Kidney (tissue), 13 donors: ENCODE measurements at regions not wholly inside any gene's neighbourhood (a gene's known extent, or its start where the extent isn't known, plus 50 kb on each side); places are given as distances from the start of the nearest gene placed in this dataset.

Experiments
- DNase-seq, 5 donors: peaks; one replicate each; pipeline ENCODE4 v3.0.0-alpha.2; 2013 to 2020
- FAIRE-seq: peaks from 2 replicates; lab custom pipeline; 2012; peaks lifted over from hg19 to GRCh38; lab: Jason Lieb, UNC
- H3K27ac ChIP-seq, 2 donors: one replicate each; pipeline ENCODE4 v1.7.0; 2013; ENCODE audit warnings: low read depth in 2 of 2, low read length in 2 of 2, inconsistent platforms in 1 of 2
- H3K27me3 ChIP-seq: one replicate; pipeline ENCODE4 v1.7.1; 2013; ENCODE audit warnings: low read length, inconsistent platforms; ENCODE audit not compliant: control insufficient read depth, insufficient read depth
- H3K36me3 ChIP-seq, 3 donors: one replicate each; pipeline versions ENCODE4 v1.7.0 to v1.7.1; 2013; ENCODE audit warnings: low read length in 3 of 3, control low read depth in 1 of 3, inconsistent platforms in 1 of 3; ENCODE audit not compliant: insufficient read depth in 3 of 3, control insufficient read depth in 2 of 3
- H3K4me1 ChIP-seq, 3 donors: one replicate each; pipeline versions ENCODE4 v1.7.0 to v1.7.1; 2013; ENCODE audit warnings: low read length in 3 of 3, inconsistent platforms in 1 of 3, low read depth in 1 of 3; ENCODE audit not compliant: control insufficient read depth in 2 of 3, insufficient read depth in 2 of 3
- H3K4me3 ChIP-seq, 3 donors: one replicate each; pipeline versions ENCODE4 v1.7.0 to v1.8.1; 2013; ENCODE audit warnings: low read length in 3 of 3, control low read depth in 1 of 3, inconsistent platforms in 1 of 3
- H3K9ac ChIP-seq, 3 donors: one replicate each; pipeline versions ENCODE4 v1.7.0 to v1.7.1; 2013; ENCODE audit warnings: low read length in 3 of 3, control low read depth in 1 of 3, inconsistent platforms in 1 of 3
- H3K9me3 ChIP-seq, 3 donors: one replicate each; pipeline versions ENCODE4 v1.7.0 to v1.7.1; 2013; ENCODE audit warnings: low read length in 3 of 3, control low read depth in 1 of 3, inconsistent platforms in 1 of 3; ENCODE audit not compliant: control insufficient read depth in 2 of 3, insufficient read depth in 1 of 3
- intact Hi-C: fragments of 100-400 bp; cut with DNase I; formaldehyde crosslinking; loops from one replicate; pipeline ENCODE4 v1.11.1; 2022
- TF ChIP-seq, protein P1 (sequence below): IDR thresholded peaks from 3 replicates; pipeline ENCODE4 v1.5.1; 2012; ENCODE audit warnings: mild to moderate bottlenecking, moderate library complexity, borderline replicate concordance; ENCODE audit not compliant: insufficient read depth; ENCODE audit errors: extremely low read depth
- donor health status: control.
- donor health status: control.
- donor health status: control.
- donor health status: control.
- donor health status: control.
- donor health status: DM: yes; HTN: yes; CAD: no.
- donor health status: Normal renal cell carcinoma (clear cell type).

DNA sequence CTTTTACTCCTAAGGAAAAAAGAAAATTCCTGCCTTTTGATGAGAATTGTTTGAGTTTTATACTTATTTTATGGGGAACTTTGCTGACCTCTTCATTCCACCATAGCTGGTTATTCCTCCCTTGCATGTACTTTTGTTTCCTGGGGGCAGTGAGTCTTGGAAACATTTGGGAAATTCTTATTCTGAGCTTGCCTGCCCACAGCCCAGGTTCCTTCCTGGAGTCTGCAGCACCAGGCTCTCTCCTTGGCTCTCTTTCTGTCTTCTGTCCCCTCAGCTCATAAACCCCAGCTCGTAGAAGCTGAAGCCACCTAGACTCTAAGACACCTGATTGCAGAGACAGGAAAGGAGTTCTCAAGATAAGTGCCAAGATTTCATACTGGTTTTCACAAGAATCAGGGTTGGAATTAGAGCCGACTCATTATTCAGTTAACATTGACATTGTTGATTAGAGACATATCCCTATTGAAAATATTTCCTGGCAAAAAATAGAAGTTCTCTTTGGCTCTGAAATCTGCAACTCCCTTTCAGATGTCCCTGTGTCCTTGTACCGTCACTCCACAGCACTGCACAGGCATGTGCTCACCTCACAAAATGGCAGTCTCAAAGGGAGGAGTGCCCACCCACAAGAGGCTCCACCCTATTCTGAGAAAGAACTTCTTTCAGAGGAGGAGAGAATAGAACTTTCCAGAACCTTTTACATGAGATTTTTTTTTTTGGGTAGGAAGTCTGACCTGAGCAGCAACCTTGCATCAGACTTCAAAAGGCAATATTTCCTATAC, 67.8 kb upstream of the PRSS1 start:
- Histone ChIP-seq H3K27me3 (no peaks in the 10 kb centered on the region), H3K4me3 (no peak overlapping the region), H3K9ac (no peak overlapping the region), H3K27ac (no peak overlapping the region), H3K36me3 (no peaks in the 10 kb centered on the region), H3K9me3 (peaks cover 0 to 2% (median 0%) of the 10 kb centered on the region in 3 donors), H3K4me1 (no peaks in the 10 kb centered on the region)
- no peak for FAIRE-seq
- intact Hi-C loops: no loop called here
- DNase-seq: no peak
- TF ChIP-seq, protein P1, sequence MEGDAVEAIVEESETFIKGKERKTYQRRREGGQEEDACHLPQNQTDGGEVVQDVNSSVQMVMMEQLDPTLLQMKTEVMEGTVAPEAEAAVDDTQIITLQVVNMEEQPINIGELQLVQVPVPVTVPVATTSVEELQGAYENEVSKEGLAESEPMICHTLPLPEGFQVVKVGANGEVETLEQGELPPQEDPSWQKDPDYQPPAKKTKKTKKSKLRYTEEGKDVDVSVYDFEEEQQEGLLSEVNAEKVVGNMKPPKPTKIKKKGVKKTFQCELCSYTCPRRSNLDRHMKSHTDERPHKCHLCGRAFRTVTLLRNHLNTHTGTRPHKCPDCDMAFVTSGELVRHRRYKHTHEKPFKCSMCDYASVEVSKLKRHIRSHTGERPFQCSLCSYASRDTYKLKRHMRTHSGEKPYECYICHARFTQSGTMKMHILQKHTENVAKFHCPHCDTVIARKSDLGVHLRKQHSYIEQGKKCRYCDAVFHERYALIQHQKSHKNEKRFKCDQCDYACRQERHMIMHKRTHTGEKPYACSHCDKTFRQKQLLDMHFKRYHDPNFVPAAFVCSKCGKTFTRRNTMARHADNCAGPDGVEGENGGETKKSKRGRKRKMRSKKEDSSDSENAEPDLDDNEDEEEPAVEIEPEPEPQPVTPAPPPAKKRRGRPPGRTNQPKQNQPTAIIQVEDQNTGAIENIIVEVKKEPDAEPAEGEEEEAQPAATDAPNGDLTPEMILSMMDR: no peak

DNA sequence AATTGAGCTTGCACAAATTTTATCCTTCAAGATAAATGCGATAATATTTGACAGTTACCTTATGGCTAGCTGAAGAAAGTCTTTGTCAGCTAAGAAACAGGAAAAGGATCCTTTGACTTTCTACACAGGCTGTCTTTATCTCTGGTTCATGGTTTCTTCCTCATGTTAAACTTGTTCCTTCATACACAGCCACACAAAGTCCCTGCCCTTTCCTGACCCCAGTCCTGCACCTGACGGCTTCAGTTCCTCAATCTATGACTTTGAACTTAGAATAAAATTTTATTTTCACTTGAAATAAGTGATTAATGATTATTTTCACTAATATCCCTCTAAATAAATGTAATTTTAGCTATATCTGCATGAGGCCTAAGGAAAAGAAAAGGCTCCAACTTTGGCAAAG, 77.8 kb upstream of the PRSS1 start:
- no peak for DNase-seq
- Histone ChIP-seq H3K9ac (no peak overlapping the region), H3K36me3 (no peaks in the 10 kb centered on the region), H3K27me3 (no peaks in the 10 kb centered on the region), H3K27ac (no peak overlapping the region), H3K4me3 (no peak overlapping the region), H3K9me3 (no peaks in the 10 kb centered on the region), H3K4me1 (no peaks in the 10 kb centered on the region)
- FAIRE-seq: no peak
- intact Hi-C loops: no loop called here
- TF ChIP-seq, protein P1: no peak

DNA sequence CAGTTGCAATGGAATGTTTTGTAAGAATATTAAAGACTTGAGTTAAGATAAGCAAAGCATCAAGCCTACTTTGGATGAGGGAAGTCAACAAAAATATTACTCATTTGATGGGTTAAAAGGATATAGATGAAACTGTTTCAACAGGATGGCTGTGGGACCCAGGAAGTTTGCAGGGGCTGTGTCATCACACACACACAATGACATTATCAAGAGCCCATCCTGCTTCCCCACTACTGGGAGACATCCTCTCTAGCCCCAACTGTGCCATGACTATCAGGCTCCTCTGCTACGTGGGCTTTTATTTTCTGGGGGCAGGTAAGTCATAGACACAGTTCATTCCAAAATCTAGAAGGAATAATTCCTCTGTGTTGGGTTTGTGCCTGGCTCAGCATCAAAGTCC, 78.8 kb upstream of the PRSS1 start:
- FAIRE-seq: no peak
- H3K27ac ChIP-seq: no peak overlapping the region
- intact Hi-C loops: no loop called here

More for the DNA sequence above, 78.8 kb upstream of the PRSS1 start:
- no peaks in the 10 kb centered on the region for H3K27me3 ChIP-seq
- DNase-seq: no peak
- no peaks in the 10 kb centered on the region for H3K4me1 ChIP-seq
- no peaks in the 10 kb centered on the region for H3K36me3 ChIP-seq
- no peaks in the 10 kb centered on the region for H3K9me3 ChIP-seq
- TF ChIP-seq, protein P1: no peak
- H3K9ac ChIP-seq: no peak overlapping the region
- no peak overlapping the region for H3K4me3 ChIP-seq
